GM06990 (cell line): ENCODE measurements at regions not wholly inside any gene's neighbourhood (a gene's known extent, or its start where the extent isn't known, plus 50 kb on each side); places are given as distances from the start of the nearest gene placed in this dataset.

Experiments
- DNase-seq: peaks from one replicate; pipeline ENCODE4 v3.0.0-alpha.2; 2011; ENCODE audit not compliant: insufficient read length; ENCODE audit errors: extremely low read depth
- H3K27me3 ChIP-seq: replicated peaks from 2 replicates; pipeline ENCODE4 v1.6.0; 2011; ENCODE audit warnings: low read length; ENCODE audit not compliant: control insufficient read depth, insufficient read depth
- H3K36me3 ChIP-seq: 2 replicates; pipeline ENCODE4 v1.5.1; 2011; ENCODE audit warnings: low read length; ENCODE audit not compliant: control insufficient read depth, insufficient read depth
- H3K4me3 ChIP-seq: replicated peaks from 2 replicates; pipeline ENCODE4 v1.5.1; 2011; ENCODE audit warnings: low read depth, mild to moderate bottlenecking, control low read depth, low read length
- CTCF ChIP-seq: IDR thresholded peaks from 2 replicates; pipeline ENCODE4 v1.5.1; 2011; ENCODE audit warnings: low read length, control low read depth, mild to moderate bottlenecking, inconsistent platforms; ENCODE audit not compliant: insufficient read depth, poor library complexity, severe bottlenecking

GRCh38 chr2:120618830-120619229 is 116.8 kb upstream of the GLI2 start:
- H3K27me3 ChIP-seq = no peaks in the 10 kb centered on the region
- no peak overlapping the region for H3K4me3 ChIP-seq
- H3K36me3 ChIP-seq = no peaks in the 10 kb centered on the region
- TF ChIP-seq CTCF = no peak
- DNase-seq = no peak

GRCh38 chr2:120619579-120619978 is 116.1 kb upstream of the GLI2 start:
- no peak overlapping the region for H3K4me3 ChIP-seq
- no peak for TF ChIP-seq CTCF
- DNase-seq = no peak
- H3K27me3 ChIP-seq = no peaks in the 10 kb centered on the region
- H3K36me3 ChIP-seq = no peaks in the 10 kb centered on the region

GRCh38 chr2:120620025-120620793 is 115.5 kb upstream of the GLI2 start:
- TF ChIP-seq CTCF = no peak
- Histone ChIP-seq H3K4me3 (no peak overlapping the region), H3K36me3 (no peaks in the 10 kb centered on the region), H3K27me3 (no peaks in the 10 kb centered on the region)
- DNase-seq = no peak

GRCh38 chr2:120622159-120622869 is 113.4 kb upstream of the GLI2 start:
- no peak for TF ChIP-seq CTCF
- Histone ChIP-seq H3K36me3 (no peaks in the 10 kb centered on the region), H3K27me3 (no peaks in the 10 kb centered on the region), H3K4me3 (no peak overlapping the region)
- DNase-seq = no peak

- Histone ChIP-seq H3K4me3 (no peak overlapping the region), H3K36me3 (no peaks in the 10 kb centered on the region), H3K27me3 (no peaks in the 10 kb centered on the region)
- no peak for DNase-seq
- no peak for TF ChIP-seq CTCF
These were observed 112.5 kb upstream of the GLI2 start for GRCh38 chr2:120622886-120623753.
